GM12872 (cell line): ENCODE measurements at regions not wholly inside any gene's neighbourhood (a gene's known extent, or its start where the extent isn't known, plus 50 kb on each side); places are given as distances from the start of the nearest gene placed in this dataset.

Experiments
- TF ChIP-seq, protein P1 (sequence below): IDR thresholded peaks from 3 replicates; pipeline ENCODE4 v1.5.1; 2011; ENCODE audit warnings: low read depth, mild to moderate bottlenecking, low read length, moderate library complexity; ENCODE audit not compliant: insufficient read depth

DNA sequence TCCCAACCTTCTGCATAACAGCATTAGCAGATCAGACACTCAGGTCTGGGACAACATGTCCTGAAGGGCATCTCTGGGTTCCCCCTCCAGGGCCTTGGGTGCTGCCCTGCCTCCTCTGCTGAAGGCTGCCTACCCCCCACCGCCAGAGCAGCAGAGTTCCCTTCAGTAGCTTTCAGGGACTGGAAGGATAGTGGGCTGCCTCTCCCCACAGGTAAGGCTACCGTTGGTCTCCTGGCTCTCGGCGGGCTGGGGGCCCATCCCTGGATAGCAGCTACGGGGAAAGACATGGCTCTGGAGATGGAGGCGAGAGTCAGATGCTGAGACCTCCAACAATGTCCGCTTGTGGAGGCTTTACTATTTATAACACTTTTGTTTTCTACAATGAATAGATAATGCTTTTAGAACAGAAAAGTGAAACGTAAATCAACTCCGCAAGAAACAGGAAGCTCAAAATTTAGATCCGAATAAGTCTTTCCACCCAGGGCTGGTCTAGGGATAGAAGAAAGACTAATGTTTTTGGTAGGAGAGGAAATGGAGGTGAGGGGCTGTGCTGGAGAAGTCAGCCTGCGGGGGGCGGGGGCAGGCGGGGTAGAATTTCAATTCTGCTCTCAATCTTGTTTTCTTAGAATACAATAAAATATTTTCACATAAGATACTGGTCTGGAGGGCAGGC is 58.4 kb downstream of the ARL4C start:
- TF ChIP-seq, protein P1, sequence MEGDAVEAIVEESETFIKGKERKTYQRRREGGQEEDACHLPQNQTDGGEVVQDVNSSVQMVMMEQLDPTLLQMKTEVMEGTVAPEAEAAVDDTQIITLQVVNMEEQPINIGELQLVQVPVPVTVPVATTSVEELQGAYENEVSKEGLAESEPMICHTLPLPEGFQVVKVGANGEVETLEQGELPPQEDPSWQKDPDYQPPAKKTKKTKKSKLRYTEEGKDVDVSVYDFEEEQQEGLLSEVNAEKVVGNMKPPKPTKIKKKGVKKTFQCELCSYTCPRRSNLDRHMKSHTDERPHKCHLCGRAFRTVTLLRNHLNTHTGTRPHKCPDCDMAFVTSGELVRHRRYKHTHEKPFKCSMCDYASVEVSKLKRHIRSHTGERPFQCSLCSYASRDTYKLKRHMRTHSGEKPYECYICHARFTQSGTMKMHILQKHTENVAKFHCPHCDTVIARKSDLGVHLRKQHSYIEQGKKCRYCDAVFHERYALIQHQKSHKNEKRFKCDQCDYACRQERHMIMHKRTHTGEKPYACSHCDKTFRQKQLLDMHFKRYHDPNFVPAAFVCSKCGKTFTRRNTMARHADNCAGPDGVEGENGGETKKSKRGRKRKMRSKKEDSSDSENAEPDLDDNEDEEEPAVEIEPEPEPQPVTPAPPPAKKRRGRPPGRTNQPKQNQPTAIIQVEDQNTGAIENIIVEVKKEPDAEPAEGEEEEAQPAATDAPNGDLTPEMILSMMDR: no peak

DNA sequence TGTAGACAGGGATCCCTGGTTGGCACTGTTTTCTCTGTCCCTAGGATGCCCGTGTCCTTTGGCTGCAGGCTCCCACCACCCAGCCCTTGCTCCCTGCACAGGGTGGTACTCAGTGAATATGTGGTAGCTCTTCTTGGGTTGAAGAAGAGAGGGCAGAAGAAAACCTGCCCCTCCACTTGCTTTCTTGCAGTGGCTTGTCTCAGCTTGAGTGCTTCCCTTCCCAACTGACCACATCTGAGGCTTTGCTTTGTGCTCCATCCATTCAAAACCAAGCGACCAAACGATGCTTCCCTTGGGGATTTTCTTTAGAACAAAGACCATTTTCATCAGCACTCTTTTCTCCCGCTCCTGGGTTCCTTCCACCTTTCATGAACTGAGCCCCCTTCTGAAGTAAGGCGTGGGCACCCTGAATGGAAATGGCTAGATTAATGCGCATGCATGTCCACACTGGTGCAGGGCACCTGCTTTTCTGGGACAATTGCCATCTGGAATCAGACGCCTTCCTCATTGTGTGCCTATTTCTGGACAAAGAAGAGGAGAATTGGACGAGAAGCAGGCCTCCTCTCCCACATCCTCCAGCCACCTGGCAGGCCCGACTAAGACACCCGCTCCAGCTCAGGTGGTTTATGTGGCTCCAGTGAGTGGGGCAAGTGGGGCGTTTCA is 59.1 kb downstream of the ARL4C start:
- TF ChIP-seq, protein P1: no peak

DNA sequence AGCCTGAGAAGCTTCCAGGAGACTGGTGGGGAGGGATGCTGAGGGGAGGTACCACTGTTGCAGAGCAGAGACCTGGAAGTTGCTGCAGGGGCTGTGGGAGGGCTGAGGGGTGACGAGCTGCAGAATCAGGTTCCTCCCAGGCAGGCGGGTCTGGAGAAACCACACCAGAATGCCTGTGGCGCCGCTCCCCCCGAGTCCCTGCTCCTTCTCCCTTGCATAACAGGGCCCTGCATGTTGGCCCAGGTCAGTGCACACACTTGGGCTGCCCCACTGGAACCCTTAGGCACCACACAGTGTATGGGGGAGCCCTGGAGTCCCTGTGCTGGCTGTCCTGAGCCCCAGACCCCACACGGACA is 60.4 kb downstream of the ARL4C start:
- TF ChIP-seq, protein P1: no peak

DNA sequence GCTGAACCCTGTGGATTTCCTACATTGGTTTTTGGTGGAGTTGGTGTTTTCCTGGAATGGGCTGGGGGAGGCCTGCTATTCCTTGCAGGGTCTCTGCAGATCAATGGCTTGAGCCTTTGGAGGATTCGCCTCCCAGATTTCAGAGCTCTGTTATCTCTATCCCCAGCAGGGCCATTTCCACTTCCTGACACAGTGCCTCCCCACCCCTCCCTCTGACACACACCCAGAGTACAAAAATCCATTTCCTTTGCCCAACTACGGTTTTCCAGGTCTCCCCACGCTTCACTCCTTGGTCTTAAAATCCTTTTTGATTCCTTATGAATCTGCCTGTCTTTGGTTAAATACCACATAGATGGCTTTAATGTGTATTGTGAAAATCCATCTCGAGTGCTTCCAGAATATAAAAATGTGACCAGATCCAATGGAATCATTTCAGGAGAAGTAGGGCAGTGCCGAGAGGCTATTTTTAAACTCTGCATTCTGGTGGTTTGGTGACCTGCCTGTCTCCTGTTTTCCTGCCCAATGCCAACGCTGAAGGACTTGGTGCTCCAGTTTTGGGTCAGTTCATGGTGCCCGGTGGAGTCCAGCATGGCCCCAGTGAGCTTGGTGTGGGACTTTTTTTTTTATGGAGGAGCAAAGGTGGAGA is 60.9 kb downstream of the ARL4C start:
- TF ChIP-seq, protein P1: no peak

DNA sequence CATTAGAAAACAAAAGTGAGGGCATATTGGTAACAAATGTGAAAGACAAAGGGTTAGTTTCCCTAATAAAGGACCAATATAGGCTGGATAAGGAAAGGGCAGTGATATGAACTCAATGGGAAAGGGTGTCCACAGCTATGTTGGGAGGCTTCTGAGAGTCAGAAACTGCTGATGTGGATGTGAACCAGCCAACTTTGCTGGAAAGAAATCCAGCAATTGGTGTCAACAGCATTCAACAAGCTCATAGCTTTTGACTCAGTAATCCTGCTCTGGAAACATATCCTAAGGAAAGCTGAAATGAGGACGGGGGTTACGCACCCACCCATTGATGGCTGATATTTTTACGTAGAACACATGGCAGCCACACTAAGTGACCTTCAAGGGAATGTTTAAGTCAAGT is 63.7 kb downstream of the ARL4C start:
- TF ChIP-seq, protein P1: no peak

DNA sequence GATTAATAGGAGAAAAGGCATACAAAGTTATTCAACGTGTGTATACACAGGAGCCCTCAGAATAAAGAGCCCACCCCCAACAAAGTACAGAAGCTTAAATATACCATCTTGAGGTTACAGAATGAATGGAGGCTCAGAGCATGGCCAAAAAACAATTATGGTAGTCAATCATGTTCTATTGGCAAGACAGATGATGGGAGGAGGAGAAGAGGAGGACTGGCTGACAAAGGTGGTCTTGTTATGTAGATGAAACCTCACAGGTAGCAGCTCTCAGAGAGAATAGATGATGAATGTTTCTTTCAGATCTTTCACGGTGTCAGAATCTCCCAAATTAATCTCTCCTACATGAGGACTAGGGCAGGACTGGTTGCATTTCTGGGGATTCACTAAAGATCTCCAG is 66.0 kb downstream of the ARL4C start:
- TF ChIP-seq, protein P1: no peak

DNA sequence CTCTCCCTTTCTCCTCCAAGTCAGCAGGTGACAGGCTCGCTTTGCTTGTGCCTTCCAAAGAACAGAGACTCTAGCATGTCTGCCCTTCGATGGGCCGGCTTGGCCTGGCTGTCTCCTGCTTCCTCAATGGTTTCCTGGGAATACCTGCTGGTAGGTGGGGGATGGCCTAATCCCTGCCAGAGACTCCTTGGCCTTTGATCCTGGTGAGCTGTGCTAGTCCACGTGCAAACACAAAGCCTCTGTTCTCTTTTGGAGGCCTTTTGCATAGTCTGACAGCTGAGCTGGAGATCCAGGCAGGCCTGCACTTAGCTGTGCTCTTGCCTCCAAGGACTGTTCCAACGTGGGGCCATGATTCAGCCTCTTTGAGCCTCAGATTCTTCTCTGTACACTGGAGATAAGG is 67.6 kb downstream of the ARL4C start:
- TF ChIP-seq, protein P1: no peak
